Gastroesophageal sphincter (tissue), 4 donors: ENCODE measurements at regions not wholly inside any gene's neighbourhood (a gene's known extent, or its start where the extent isn't known, plus 50 kb on each side); places are given as distances from the start of the nearest gene placed in this dataset.

Experiments
- ATAC-seq: fragments of 150-250 bp; one replicate; pipeline ENCODE4 v1.9.1; 2016; ENCODE audit warnings: mild to moderate bottlenecking, moderate library complexity
- H3K27ac ChIP-seq, 4 donors: fragments of 200-600 bp; sonication (generic) in 3 of 4; 1 replicate in 3 of 4; 2 replicates in 1 of 4; pipeline ENCODE4 v1.5.1; 2016 to 2019
- H3K27me3 ChIP-seq: fragments of 200-600 bp; sonication (generic); one replicate; pipeline ENCODE4 v1.5.1; 2019
- H3K36me3 ChIP-seq, 2 donors: fragments of 200-600 bp; sonication (generic); one replicate each; pipeline ENCODE4 v1.5.1; 2019; ENCODE audit warnings: control low read depth in 1 of 2
- H3K4me1 ChIP-seq, 3 donors: fragments of 200-600 bp; sonication (generic); 1 replicate in 2 of 3; 2 replicates in 1 of 3; pipeline ENCODE4 v1.5.1; 2016 to 2019; ENCODE audit warnings: control low read depth in 2 of 3
- H3K4me3 ChIP-seq, 2 donors: fragments of 200-600 bp; sonication (generic); one replicate each; pipeline ENCODE4 v1.5.1; 2019; ENCODE audit warnings: mild to moderate bottlenecking in 1 of 2, moderate library complexity in 1 of 2
- H3K9me3 ChIP-seq, 3 donors: fragments of 200-600 bp; sonication (generic); one replicate each; pipeline ENCODE4 v1.5.1; 2017 to 2019; ENCODE audit warnings: control low read depth in 2 of 3
- EP300 ChIP-seq: sonication (generic); formaldehyde crosslinking; IDR thresholded peaks from one replicate; pipeline ENCODE4 v1.6.1; 2017; ENCODE audit warnings: antibody characterized with exemption, mild to moderate bottlenecking
- POLR2A ChIP-seq, 2 donors: fragments of 450-650 bp; IDR thresholded peaks; one replicate each; pipeline ENCODE4 v1.6.1; 2017; ENCODE audit warnings: antibody characterized with exemption in 2 of 2, mild to moderate bottlenecking in 2 of 2, moderate library complexity in 1 of 2
- POLR2AphosphoS5 ChIP-seq: sonication (generic); formaldehyde crosslinking; IDR thresholded peaks from one replicate; pipeline ENCODE4 v1.6.1; 2017; ENCODE audit warnings: antibody characterized with exemption
- WGBS, 2 donors: methylation state at CpG; one replicate each; pipeline ENCODE4 v1.1.5; 2018; ENCODE audit warnings: low coverage in 1 of 2; 5-methylcytosine and 5-hydroxymethylcytosine counted together
- TF ChIP-seq, protein P1 (sequence below), 4 experiments: fragments of 200-600 bp in 2 of 4; fragments of 450-650 bp in 2 of 4; sonication (generic) in 1 of 4; IDR thresholded peaks; one replicate each; pipeline ENCODE4 v1.5.1; 2017 to 2019; ENCODE audit warnings: antibody characterized with exemption in 4 of 4, mild to moderate bottlenecking in 2 of 4, moderate library complexity in 2 of 4

DNA sequence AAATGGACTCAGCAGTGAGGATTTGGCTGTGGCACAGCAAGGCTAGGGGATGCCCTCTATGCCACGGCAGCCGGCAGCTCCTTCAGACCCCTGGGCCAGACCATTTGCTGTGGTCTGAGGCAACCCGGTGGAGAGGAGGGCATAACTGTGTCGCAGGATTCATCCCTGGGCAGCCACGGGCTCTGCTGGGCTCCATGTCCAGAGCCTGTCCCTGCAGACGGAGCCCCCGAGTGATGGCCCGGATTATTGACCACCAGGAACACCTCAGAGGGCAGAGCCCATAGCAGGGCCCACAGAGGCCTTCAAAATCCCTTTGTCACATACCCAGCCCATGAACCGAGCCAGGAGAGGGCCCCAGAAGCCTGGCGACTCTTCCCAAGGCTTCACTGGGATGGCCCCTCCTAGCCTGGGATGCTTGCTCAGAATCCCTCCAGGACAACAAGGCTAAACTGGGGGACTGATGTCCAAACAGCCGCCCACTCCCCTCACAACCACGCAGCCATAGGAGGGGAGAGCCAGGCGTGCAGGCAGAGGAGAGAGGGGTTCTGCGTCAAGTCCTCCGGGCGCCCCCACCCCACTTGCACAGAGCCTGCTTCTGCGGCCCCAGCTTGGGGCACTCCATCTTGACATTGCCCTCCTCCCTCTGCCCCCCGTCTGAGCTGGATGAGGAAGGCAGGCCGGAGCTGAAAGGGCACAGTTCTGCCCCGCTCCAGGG lies 68.2 kb upstream of the AFDN start:
- Histone ChIP-seq H3K27ac (no peak overlapping the region), H3K27me3 (no peaks in the 10 kb centered on the region), H3K4me1 (peaks cover 0 to 26% (median 5%) of the 10 kb centered on the region in 3 donors), H3K4me3 (no peak overlapping the region), H3K36me3 (no peaks in the 10 kb centered on the region), H3K9me3 (no peaks in the 10 kb centered on the region)
- no peak for ATAC-seq
- no CpG with 5 or more reads among the region's 20 CpGs for WGBS, 2 donors
- TF ChIP-seq POLR2AphosphoS5 (no peak), EP300 (no peak), POLR2A (IDR thresholded peaks at IDR 0.05) (no peak)
- TF ChIP-seq, protein P1, sequence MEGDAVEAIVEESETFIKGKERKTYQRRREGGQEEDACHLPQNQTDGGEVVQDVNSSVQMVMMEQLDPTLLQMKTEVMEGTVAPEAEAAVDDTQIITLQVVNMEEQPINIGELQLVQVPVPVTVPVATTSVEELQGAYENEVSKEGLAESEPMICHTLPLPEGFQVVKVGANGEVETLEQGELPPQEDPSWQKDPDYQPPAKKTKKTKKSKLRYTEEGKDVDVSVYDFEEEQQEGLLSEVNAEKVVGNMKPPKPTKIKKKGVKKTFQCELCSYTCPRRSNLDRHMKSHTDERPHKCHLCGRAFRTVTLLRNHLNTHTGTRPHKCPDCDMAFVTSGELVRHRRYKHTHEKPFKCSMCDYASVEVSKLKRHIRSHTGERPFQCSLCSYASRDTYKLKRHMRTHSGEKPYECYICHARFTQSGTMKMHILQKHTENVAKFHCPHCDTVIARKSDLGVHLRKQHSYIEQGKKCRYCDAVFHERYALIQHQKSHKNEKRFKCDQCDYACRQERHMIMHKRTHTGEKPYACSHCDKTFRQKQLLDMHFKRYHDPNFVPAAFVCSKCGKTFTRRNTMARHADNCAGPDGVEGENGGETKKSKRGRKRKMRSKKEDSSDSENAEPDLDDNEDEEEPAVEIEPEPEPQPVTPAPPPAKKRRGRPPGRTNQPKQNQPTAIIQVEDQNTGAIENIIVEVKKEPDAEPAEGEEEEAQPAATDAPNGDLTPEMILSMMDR (IDR thresholded peaks at IDR 0.05) = no peak

DNA sequence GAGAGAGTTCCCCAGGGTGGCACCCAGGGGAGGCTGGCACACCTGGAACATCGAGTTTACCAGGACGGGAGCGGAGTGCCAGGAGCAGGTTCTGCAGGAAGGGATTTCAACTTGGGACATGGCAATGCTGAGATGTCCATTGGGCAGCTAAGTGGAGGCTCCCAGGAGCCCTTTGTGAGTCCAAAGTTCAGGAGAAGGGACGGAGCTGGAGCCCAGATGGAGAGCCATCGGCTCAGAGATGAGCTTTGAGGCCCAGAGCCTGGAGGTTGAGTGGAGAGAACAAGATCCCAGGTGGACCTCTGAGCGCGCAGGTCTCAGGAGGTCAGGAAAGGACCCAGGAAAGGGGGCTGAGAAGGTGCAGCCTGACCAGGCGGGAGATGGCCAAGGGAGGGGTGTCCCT lies 67.5 kb upstream of the AFDN start:
- no peaks in the 10 kb centered on the region for H3K36me3 ChIP-seq
- no peaks in the 10 kb centered on the region for H3K27me3 ChIP-seq
- no peak overlapping the region for H3K4me3 ChIP-seq
- no peaks in the 10 kb centered on the region for H3K9me3 ChIP-seq
- no peak for ATAC-seq
- no peak overlapping the region for H3K27ac ChIP-seq
- TF ChIP-seq POLR2AphosphoS5 = no peak
- TF ChIP-seq, protein P1 (IDR thresholded peaks at IDR 0.05) = no peak
- TF ChIP-seq POLR2A (IDR thresholded peaks at IDR 0.05) = no peak
- TF ChIP-seq EP300 = no peak
- WGBS, 2 donors = 95 to 100% methylated on average over 4 to 8 of the region's 8 CpGs
- H3K4me1 ChIP-seq = peaks cover 0 to 26% (median 5%) of the 10 kb centered on the region in 3 donors

DNA sequence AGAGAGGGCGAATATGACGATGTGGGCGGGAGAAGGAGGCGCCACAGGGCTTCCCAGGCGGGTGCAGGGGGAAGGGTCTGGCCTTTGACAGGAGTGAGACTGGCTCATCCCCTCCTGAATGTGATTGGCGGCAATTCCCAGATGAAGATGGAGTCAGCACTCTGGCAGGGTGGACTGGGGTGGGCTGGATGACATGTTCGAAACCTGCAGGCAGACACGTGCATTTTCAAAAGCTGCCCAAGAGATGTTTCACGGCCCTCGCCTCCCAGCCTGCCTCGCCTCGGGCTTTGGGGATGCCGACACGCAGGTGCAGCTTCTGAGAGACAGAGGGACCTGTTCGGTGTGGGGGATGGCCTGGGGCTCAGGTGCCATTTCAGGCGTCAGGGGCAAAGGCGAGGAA lies 66.8 kb upstream of the AFDN start:
- H3K27me3 ChIP-seq = no peaks in the 10 kb centered on the region
- H3K9me3 ChIP-seq = no peaks in the 10 kb centered on the region
- H3K4me3 ChIP-seq = no peak overlapping the region
- no peak overlapping the region for H3K27ac ChIP-seq
- H3K36me3 ChIP-seq = no peaks in the 10 kb centered on the region
- WGBS, 2 donors = 93% methylated on average over 3 to 7 of the region's 17 CpGs
- TF ChIP-seq POLR2AphosphoS5 (no peak), POLR2A (IDR thresholded peaks at IDR 0.05) (no peak), EP300 (no peak)
- TF ChIP-seq, protein P1 (IDR thresholded peaks at IDR 0.05) = no peak
- peaks cover 0 to 26% (median 5%) of the 10 kb centered on the region in 3 donors for H3K4me1 ChIP-seq
- ATAC-seq = no peak

DNA sequence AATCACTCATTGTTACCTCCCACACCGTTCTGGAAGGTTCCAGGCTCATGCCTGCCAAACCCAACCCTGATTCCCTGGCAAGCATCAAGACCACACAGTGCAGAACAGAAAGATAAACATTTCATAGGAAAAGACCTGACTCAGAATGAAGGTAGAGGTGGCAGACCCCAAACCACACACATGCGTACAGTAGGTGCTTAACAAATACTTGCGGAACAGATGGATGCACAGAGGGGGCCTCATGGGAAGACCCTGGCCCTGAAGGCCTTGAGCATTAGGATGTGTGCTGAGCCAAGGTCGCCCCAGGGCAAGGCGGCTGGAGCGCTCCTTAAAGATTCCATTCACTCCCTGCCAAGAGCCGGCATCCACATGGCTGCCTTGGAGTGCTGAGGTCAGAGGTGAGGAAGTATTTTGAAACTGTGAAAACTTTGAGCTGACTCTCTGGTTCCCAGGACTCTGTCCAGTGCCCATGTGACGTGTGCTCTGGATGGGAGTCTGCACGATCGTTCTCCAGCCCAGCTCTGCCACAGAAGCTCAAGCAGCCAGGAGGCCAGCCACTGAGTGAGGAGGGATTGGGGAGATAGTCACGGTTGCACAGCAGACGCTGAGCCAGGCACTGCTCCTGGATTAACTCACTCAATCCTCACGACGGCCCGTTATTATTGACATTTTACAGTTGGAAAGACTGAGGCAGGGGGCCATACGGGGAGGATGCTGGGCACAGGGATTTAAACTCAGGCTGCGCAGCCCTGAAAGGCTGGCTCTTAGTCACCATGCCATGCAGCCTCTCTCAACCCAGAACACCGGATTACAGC lies 65.5 kb upstream of the AFDN start:
- TF ChIP-seq EP300 = no peak
- TF ChIP-seq POLR2AphosphoS5 = peak; percentile 47
- no peak for TF ChIP-seq POLR2A (IDR thresholded peaks at IDR 0.05)
- peak; percentile 91 for ATAC-seq
- no peaks in the 10 kb centered on the region for H3K36me3 ChIP-seq
- no peaks in the 10 kb centered on the region for H3K9me3 ChIP-seq
- H3K4me3 ChIP-seq = no peak overlapping the region
- H3K27ac ChIP-seq = no peak overlapping the region
- peaks cover 0 to 26% (median 5%) of the 10 kb centered on the region in 3 donors for H3K4me1 ChIP-seq
- 47 to 55% methylated on average over 8 to 14 of the region's 18 CpGs for WGBS, 2 donors
- H3K27me3 ChIP-seq = no peaks in the 10 kb centered on the region

DNA sequence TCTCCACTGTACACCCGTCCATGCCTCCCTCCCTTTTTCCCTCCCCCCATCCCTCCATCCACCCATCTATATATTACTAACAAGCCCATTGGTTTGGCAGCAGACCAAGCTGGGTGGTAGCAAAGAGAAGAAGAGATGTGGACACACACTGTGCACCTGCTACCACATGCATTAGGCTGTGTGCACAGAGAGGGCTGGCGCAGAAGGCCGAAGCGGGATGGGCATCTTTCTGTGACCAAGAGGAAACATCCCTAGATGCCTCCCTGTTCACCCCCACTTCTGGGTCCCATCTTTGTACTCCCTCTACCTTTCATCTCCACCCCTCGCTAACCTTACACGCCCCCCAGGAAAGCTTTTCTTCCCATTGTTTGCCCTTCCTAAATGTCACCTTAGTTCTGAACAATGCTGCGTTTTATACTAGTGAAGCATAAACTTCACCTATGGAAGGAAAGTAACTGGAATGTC lies 64.9 kb upstream of the AFDN start:
- no peak overlapping the region for H3K27ac ChIP-seq
- WGBS, 2 donors = 77 to 82% methylated on average over 7 of the region's 7 CpGs
- H3K36me3 ChIP-seq = no peaks in the 10 kb centered on the region
- H3K27me3 ChIP-seq = no peaks in the 10 kb centered on the region
- TF ChIP-seq, protein P1 (IDR thresholded peaks at IDR 0.05) = no peak
- no peak for TF ChIP-seq EP300
- no peak for TF ChIP-seq POLR2A (IDR thresholded peaks at IDR 0.05)
- no peak for TF ChIP-seq POLR2AphosphoS5
- peaks cover 0 to 26% (median 5%) of the 10 kb centered on the region in 3 donors for H3K4me1 ChIP-seq
- no peak for ATAC-seq
- no peaks in the 10 kb centered on the region for H3K9me3 ChIP-seq
- no peak overlapping the region for H3K4me3 ChIP-seq
